ENCODE measurements at regions not wholly inside any gene's neighbourhood (a gene's known extent, or its start where the extent isn't known, plus 50 kb on each side); places are given as distances from the start of the nearest gene placed in this dataset.
A peak's percentile ranks its signal among the peaks of the same experiment; 100 is the strongest.

- intact Hi-C loops (cut with DNase I) = no loop called here
- no peak for TF ChIP-seq POLR2A (IDR thresholded peaks at IDR 0.05)
- TF ChIP-seq, protein P1, sequence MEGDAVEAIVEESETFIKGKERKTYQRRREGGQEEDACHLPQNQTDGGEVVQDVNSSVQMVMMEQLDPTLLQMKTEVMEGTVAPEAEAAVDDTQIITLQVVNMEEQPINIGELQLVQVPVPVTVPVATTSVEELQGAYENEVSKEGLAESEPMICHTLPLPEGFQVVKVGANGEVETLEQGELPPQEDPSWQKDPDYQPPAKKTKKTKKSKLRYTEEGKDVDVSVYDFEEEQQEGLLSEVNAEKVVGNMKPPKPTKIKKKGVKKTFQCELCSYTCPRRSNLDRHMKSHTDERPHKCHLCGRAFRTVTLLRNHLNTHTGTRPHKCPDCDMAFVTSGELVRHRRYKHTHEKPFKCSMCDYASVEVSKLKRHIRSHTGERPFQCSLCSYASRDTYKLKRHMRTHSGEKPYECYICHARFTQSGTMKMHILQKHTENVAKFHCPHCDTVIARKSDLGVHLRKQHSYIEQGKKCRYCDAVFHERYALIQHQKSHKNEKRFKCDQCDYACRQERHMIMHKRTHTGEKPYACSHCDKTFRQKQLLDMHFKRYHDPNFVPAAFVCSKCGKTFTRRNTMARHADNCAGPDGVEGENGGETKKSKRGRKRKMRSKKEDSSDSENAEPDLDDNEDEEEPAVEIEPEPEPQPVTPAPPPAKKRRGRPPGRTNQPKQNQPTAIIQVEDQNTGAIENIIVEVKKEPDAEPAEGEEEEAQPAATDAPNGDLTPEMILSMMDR (IDR thresholded peaks at IDR 0.05) = no peak
- Histone ChIP-seq H3K9me3 (no peaks in the 10 kb centered on the region), H3K36me3 (no peaks in the 10 kb centered on the region), H3K4me3 (no peak overlapping the region), H3K4me1 (peaks cover 0 to 7% (median 0%) of the 10 kb centered on the region in 12 donors), H3K27me3 (no peaks in the 10 kb centered on the region), H3K27ac (no peak overlapping the region)
- ATAC-seq (peak in 1 of 4 donors; percentile 36), DNase-seq (no peak)
- WGBS, 4 donors = 75 to 84% (median 79%) methylated on average over 4 of the region's 4 CpGs
Observed at GRCh38 chr6:119544325-119545175, 195.0 kb upstream of the MAN1A1 start.

- Histone ChIP-seq H3K27ac (no peak overlapping the region), H3K9me3 (no peaks in the 10 kb centered on the region), H3K4me1 (peaks cover 0 to 7% (median 0%) of the 10 kb centered on the region in 12 donors), H3K27me3 (no peaks in the 10 kb centered on the region), H3K36me3 (no peaks in the 10 kb centered on the region), H3K4me3 (no peak overlapping the region)
- WGBS, 4 donors = 81 to 92% (median 90%) methylated on average over 2 of the region's 2 CpGs
- ATAC-seq (no peak), DNase-seq (no peak)
- intact Hi-C loops (cut with DNase I) = no loop called here
- TF ChIP-seq POLR2A (IDR thresholded peaks at IDR 0.05) = no peak
- TF ChIP-seq, protein P1 (IDR thresholded peaks at IDR 0.05) = no peak
Observed at GRCh38 chr6:119543332-119543731, 193.8 kb upstream of the MAN1A1 start.

- intact Hi-C loops (cut with DNase I) = no loop called here
Observed at GRCh38 chr6:119542037-119542436, 192.5 kb upstream of the MAN1A1 start.

More at GRCh38 chr6:119542037-119542436, 192.5 kb upstream of the MAN1A1 start:
- H3K27me3 ChIP-seq = no peaks in the 10 kb centered on the region
- no peak for DNase-seq
- peak overlapping the region in 1 of 12 donors; percentile 50 for H3K27ac ChIP-seq
- TF ChIP-seq, protein P1 (IDR thresholded peaks at IDR 0.05) = no peak
- TF ChIP-seq POLR2A (IDR thresholded peaks at IDR 0.05) = no peak
- WGBS, 4 donors = 79 to 94% (median 88%) methylated on average over 1 of the region's 1 CpG
- ATAC-seq = no peak
- H3K9me3 ChIP-seq = no peaks in the 10 kb centered on the region
- no peak overlapping the region for H3K4me3 ChIP-seq
- peaks cover 0 to 7% (median 0%) of the 10 kb centered on the region in 12 donors for H3K4me1 ChIP-seq
- no peaks in the 10 kb centered on the region for H3K36me3 ChIP-seq

Measured in heart left ventricle (tissue), 16 donors.